ENCODE measurements at regions not wholly inside any gene's neighbourhood (a gene's known extent, or its start where the extent isn't known, plus 50 kb on each side); places are given as distances from the start of the nearest gene placed in this dataset.

DNA sequence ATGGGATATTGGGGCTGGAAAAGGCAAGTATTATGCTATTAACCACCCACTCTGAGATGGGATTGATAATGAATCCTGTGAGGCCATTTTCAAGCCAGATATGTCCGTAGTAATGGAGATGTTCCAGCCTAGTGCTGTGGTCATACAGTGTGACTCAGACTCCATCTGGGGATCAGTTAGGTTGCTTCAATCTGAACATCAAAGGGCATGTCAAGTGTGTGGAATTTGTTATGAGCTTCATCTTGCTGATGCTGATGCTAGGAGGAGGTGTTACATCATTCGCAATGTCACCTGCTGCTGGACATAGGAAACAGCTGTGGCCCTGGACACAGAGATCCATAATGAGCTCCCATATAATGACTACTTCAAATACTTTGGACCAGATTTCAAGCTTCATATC is 144.7 kb downstream of the PLCE1 start:
- Histone ChIP-seq H3K27ac (no peak overlapping the region), H3K9me3 (no peaks in the 10 kb centered on the region), H3K36me3 (no peaks in the 10 kb centered on the region), H3K27me3 (no peaks in the 10 kb centered on the region), H3K4me3 (no peak overlapping the region), H3K4me1 (peaks cover 0 to 3% (median 0%) of the 10 kb centered on the region in 4 donors)
- TF ChIP-seq, protein P1, sequence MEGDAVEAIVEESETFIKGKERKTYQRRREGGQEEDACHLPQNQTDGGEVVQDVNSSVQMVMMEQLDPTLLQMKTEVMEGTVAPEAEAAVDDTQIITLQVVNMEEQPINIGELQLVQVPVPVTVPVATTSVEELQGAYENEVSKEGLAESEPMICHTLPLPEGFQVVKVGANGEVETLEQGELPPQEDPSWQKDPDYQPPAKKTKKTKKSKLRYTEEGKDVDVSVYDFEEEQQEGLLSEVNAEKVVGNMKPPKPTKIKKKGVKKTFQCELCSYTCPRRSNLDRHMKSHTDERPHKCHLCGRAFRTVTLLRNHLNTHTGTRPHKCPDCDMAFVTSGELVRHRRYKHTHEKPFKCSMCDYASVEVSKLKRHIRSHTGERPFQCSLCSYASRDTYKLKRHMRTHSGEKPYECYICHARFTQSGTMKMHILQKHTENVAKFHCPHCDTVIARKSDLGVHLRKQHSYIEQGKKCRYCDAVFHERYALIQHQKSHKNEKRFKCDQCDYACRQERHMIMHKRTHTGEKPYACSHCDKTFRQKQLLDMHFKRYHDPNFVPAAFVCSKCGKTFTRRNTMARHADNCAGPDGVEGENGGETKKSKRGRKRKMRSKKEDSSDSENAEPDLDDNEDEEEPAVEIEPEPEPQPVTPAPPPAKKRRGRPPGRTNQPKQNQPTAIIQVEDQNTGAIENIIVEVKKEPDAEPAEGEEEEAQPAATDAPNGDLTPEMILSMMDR (IDR thresholded peaks at IDR 0.05) = no peak
- TF ChIP-seq POLR2AphosphoS5 (IDR thresholded peaks at IDR 0.05) (no peak), POLR2A (IDR thresholded peaks at IDR 0.05) (no peak), EP300 (IDR thresholded peaks at IDR 0.05) (no peak)
- ATAC-seq (ENCODE audit: low FRiP score in 2 of 2) (peak in 1 of 2 donors; percentile 58), DNase-seq (no peak)
- WGBS, 2 donors = 72 to 94% methylated on average over 2 of the region's 2 CpGs

DNA sequence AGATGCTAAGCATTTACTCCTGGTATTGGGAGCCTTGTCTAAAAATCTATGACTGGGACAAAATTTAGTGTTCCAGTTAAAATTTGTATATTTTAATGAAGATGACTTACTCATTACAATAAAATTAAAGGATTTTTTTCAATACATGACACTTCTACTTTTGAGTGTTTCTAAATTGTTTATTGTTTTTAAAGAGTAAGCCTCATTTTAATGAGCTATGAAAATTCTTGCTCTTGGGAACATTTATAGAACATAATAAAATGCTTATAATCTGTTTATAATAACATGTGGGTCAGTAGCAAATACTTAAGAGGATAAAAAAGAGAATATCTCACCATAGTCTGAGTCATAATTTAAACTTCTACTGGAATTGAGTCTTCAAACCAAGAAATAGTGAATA is 149.5 kb downstream of the PLCE1 start:
- Histone ChIP-seq H3K27ac (no peak overlapping the region), H3K9me3 (no peaks in the 10 kb centered on the region), H3K36me3 (no peaks in the 10 kb centered on the region), H3K4me1 (no peaks in the 10 kb centered on the region), H3K4me3 (no peak overlapping the region), H3K27me3 (no peaks in the 10 kb centered on the region)
- ATAC-seq (ENCODE audit: low FRiP score in 2 of 2) = no peak
- no peak for DNase-seq
- TF ChIP-seq POLR2AphosphoS5 (IDR thresholded peaks at IDR 0.05) (no peak), EP300 (IDR thresholded peaks at IDR 0.05) (no peak), POLR2A (IDR thresholded peaks at IDR 0.05) (no peak)
- TF ChIP-seq, protein P1 (IDR thresholded peaks at IDR 0.05) = no peak

DNA sequence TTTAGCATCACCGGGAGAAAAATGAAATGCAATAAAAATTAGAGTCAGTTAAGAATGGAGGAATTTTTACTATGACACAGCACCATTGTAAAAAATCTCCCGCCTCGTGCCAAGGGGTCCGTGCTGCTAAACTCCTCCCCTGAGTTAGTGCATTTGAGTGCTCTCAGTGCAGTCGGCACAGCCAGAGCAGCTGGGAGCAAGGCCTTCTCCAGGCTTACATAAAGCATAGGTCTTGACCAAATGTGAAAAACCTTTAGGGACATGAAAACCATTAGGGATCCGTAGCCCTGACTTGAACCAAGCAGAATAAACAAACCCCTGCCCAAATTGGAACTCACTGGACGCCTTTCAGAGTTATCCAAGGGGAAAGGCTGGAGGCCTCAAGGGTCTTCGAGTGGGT is 152.6 kb downstream of the PLCE1 start:
- Histone ChIP-seq H3K4me1 (no peaks in the 10 kb centered on the region), H3K27ac (no peak overlapping the region), H3K4me3 (no peak overlapping the region), H3K9me3 (no peaks in the 10 kb centered on the region), H3K27me3 (no peaks in the 10 kb centered on the region), H3K36me3 (no peaks in the 10 kb centered on the region)
- ATAC-seq (ENCODE audit: low FRiP score in 2 of 2) (no peak), DNase-seq (no peak)
- TF ChIP-seq EP300 (IDR thresholded peaks at IDR 0.05) (no peak), POLR2A (IDR thresholded peaks at IDR 0.05) (no peak), POLR2AphosphoS5 (IDR thresholded peaks at IDR 0.05) (no peak)
- TF ChIP-seq, protein P1 (IDR thresholded peaks at IDR 0.05) = no peak
- WGBS, 2 donors = 75 to 76% methylated on average over 8 of the region's 8 CpGs

DNA sequence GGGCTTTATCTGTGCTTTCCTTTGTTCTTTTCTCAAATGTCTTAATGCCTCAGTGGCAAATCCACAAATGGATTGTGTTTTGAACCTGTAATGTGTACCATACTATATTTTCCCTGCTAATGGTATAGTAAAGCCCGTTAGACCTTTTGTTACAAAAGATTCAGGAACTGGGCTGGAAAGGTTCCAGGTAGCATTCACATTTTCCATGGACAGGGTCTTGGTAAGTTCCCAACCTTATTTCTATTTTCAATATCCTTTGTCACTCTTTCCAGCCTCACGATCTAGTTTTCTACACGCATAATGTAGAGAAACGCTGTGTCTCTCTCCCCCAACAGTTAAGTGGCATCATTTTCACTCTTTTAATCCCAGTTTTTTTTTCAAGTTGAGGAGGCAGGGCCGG is 153.0 kb downstream of the PLCE1 start:
- DNase-seq (no peak), ATAC-seq (ENCODE audit: low FRiP score in 2 of 2) (no peak)
- WGBS, 2 donors = 84 to 86% methylated on average over 5 of the region's 5 CpGs
- no peaks in the 10 kb centered on the region for H3K27me3 ChIP-seq
- no peaks in the 10 kb centered on the region for H3K9me3 ChIP-seq
- H3K27ac ChIP-seq = no peak overlapping the region
- no peaks in the 10 kb centered on the region for H3K4me1 ChIP-seq
- H3K36me3 ChIP-seq = no peaks in the 10 kb centered on the region
- no peak for TF ChIP-seq EP300 (IDR thresholded peaks at IDR 0.05)
- no peak overlapping the region for H3K4me3 ChIP-seq

DNA sequence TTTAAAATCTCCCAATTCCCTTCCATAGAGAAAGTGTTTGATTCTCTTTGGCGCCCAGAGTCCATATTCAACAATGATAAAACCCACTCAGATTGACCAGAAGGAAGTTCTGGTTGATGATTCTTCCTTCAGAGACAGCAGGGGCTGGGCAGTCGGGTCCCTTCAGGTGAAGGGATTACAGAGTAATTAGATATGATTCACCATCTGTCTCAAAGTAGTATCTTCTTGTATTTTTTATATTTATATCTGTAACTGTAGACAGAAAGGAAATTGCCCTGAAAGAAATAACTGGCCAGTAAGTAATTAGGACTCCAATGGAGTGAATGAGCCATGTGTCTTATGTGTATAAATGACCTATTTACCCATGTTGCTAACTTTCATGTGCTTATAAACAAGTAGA is 156.0 kb downstream of the PLCE1 start:
- Histone ChIP-seq H3K9me3 (no peaks in the 10 kb centered on the region), H3K4me3 (no peak overlapping the region), H3K4me1 (no peaks in the 10 kb centered on the region), H3K27me3 (no peaks in the 10 kb centered on the region), H3K36me3 (no peaks in the 10 kb centered on the region), H3K27ac (no peak overlapping the region)
- TF ChIP-seq, protein P1 (IDR thresholded peaks at IDR 0.05) = no peak
- TF ChIP-seq POLR2AphosphoS5 (IDR thresholded peaks at IDR 0.05) (no peak), EP300 (IDR thresholded peaks at IDR 0.05) (no peak), POLR2A (IDR thresholded peaks at IDR 0.05) (no peak)
- ATAC-seq (ENCODE audit: low FRiP score in 2 of 2) (no peak), DNase-seq (no peak)
- WGBS, 2 donors = 76 to 85% methylated on average over 2 of the region's 2 CpGs
